SK-N-SH (cell line): ENCODE measurements at regions not wholly inside any gene's neighbourhood (a gene's known extent, or its start where the extent isn't known, plus 50 kb on each side); places are given as distances from the start of the nearest gene placed in this dataset.

ENCODE experiments used
- CTCF ChIA-PET: fragments of 300-600, 350-600 bp; formaldehyde crosslinking; extraction: SDS; loops from one replicate; lab custom pipeline; 2021; lab: Yijun Ruan, JAX
- POLR2A ChIA-PET: fragments of 350-600 bp; sonication (Branson Sonifier 250); formaldehyde crosslinking; extraction: SDS; loops from one replicate; lab custom pipeline; 2020; ENCODE audit warnings: antibody characterized with exemption, inconsistent platforms; lab: Yijun Ruan, JAX
- DNase-seq: peaks from one replicate; pipeline ENCODE4 v3.0.0; 2012
- H2AFZ ChIP-seq: fragments of 200-600 bp; sonication (generic); 2 replicates; pipeline ENCODE4 v1.8.1; 2016; ENCODE audit warnings: antibody characterized with exemption, mild to moderate bottlenecking, low read depth
- H3F3A ChIP-seq: fragments of 200-600 bp; sonication (generic); replicated peaks from 2 replicates; pipeline ENCODE3; 2016; ENCODE audit warnings: antibody characterized with exemption, mild to moderate bottlenecking; ENCODE audit not compliant: insufficient read depth
- H3K27ac ChIP-seq, 2 experiments: fragments of 200-500 bp in 1 of 2; fragments of 200-600 bp in 1 of 2; sonication (Bioruptor generic) in 1 of 2; sonication (generic), shearing (Covaris generic) in 1 of 2; 2 replicates each; pipeline versions ENCODE4 v1.5.1 to v1.6.1; 2014 to 2016; ENCODE audit warnings: low read depth in 2 of 2, inconsistent platforms in 1 of 2, low read length in 1 of 2, mild to moderate bottlenecking in 1 of 2, mixed read lengths in 1 of 2
- H3K27me3 ChIP-seq: fragments of 200-600 bp; sonication (generic), shearing (Covaris generic); 2 replicates; pipeline ENCODE4 v1.6.1; 2016; ENCODE audit warnings: mixed run types; ENCODE audit not compliant: insufficient read depth
- H3K36me3 ChIP-seq, 2 experiments: fragments of 200-500 bp in 1 of 2; fragments of 200-600 bp in 1 of 2; sonication (Bioruptor generic) in 1 of 2; sonication (generic) in 1 of 2; replicated peaks in 1 of 2; 2 replicates each; pipeline versions ENCODE3 to v1.5.1; 2014 to 2016; ENCODE audit warnings: low read length in 1 of 2, mild to moderate bottlenecking in 1 of 2; ENCODE audit not compliant: insufficient read depth in 2 of 2, control insufficient read depth in 1 of 2
- H3K4me1 ChIP-seq, 2 experiments: fragments of 200-500 bp in 1 of 2; fragments of 200-600 bp in 1 of 2; sonication (Bioruptor generic) in 1 of 2; sonication (generic), shearing (Covaris generic) in 1 of 2; 2 replicates each; pipeline versions ENCODE4 v1.5.1 to v1.6.1; 2014 to 2016; ENCODE audit warnings: low read depth in 1 of 2, low read length in 1 of 2, mixed run types in 1 of 2; ENCODE audit not compliant: insufficient read depth in 2 of 2, control insufficient read depth in 1 of 2
- H3K4me2 ChIP-seq: fragments of 200-600 bp; sonication (generic), shearing (Covaris generic); 2 replicates; pipeline ENCODE4 v1.6.1; 2017; ENCODE audit warnings: mixed run types
- H3K4me3 ChIP-seq, 2 experiments: fragments of 200-500 bp in 1 of 2; fragments of 200-600 bp in 1 of 2; sonication (Bioruptor generic) in 1 of 2; sonication (generic), shearing (Covaris generic) in 1 of 2; 2 replicates each; pipeline versions ENCODE4 v1.5.1 to v1.8.1; 2014 to 2016; ENCODE audit warnings: low read depth in 2 of 2, inconsistent platforms in 1 of 2, low read length in 1 of 2, mild to moderate bottlenecking in 1 of 2, mixed read lengths in 1 of 2, moderate library complexity in 1 of 2
- H3K79me2 ChIP-seq: fragments of 200-600 bp; sonication (generic); 2 replicates; pipeline ENCODE4 v1.8.1; 2017; ENCODE audit warnings: mild to moderate bottlenecking; ENCODE audit not compliant: insufficient read depth
- H3K9ac ChIP-seq: fragments of 200-600 bp; sonication (generic); 2 replicates; pipeline ENCODE4 v1.6.1; 2017; ENCODE audit warnings: mixed run types
- H3K9me2 ChIP-seq: fragments of 200-600 bp; sonication (generic); 2 replicates; pipeline ENCODE4 v1.6.1; 2017; ENCODE audit warnings: mixed run types
- H3K9me3 ChIP-seq: fragments of 200-600 bp; sonication (generic); 2 replicates; pipeline ENCODE4 v1.6.1; 2017; ENCODE audit warnings: mixed run types, mild to moderate bottlenecking, moderate library complexity
- H4K20me1 ChIP-seq: fragments of 200-600 bp; sonication (generic); 2 replicates; pipeline ENCODE4 v1.6.1; 2017; ENCODE audit warnings: mild to moderate bottlenecking, mixed run types; ENCODE audit not compliant: insufficient read depth
- ELF1 ChIP-seq: IDR thresholded peaks from 2 replicates; pipeline ENCODE4 v1.4.0; 2012
- FOXJ3 ChIP-seq: sonication (generic); formaldehyde crosslinking; IDR thresholded peaks from 2 replicates; pipeline ENCODE4 v1.5.1; 2020; ENCODE audit warnings: mild to moderate bottlenecking, missing genetic modification reagents
- FOXM1 ChIP-seq: IDR thresholded peaks from 2 replicates; pipeline ENCODE4 v1.4.0; 2012; ENCODE audit warnings: low read depth, mild to moderate bottlenecking
- GATA2 ChIP-seq: sonication (generic); formaldehyde crosslinking; IDR thresholded peaks from 2 replicates; pipeline ENCODE4 v1.5.0; 2020; ENCODE audit warnings: mild to moderate bottlenecking, missing genetic modification reagents
- JUND ChIP-seq: IDR thresholded peaks from 2 replicates; pipeline ENCODE4 v1.4.0; 2012
- MXI1 ChIP-seq: IDR thresholded peaks from 2 replicates; pipeline ENCODE4 v1.6.1; 2012; ENCODE audit warnings: mild to moderate bottlenecking, low read depth, low read length, improper control_type of control experiment
- NFIC ChIP-seq: IDR thresholded peaks from 2 replicates; pipeline ENCODE4 v1.4.0; 2012; ENCODE audit warnings: borderline replicate concordance
- NRF1 ChIP-seq: IDR thresholded peaks from 2 replicates; pipeline ENCODE4 v1.6.1; 2012; ENCODE audit warnings: low read depth, mild to moderate bottlenecking, low read length
- PBX3 ChIP-seq: IDR thresholded peaks from 2 replicates; pipeline ENCODE4; 2012
- POLR2AphosphoS5 ChIP-seq: IDR thresholded peaks from 2 replicates; pipeline ENCODE4 v1.6.1; 2012; ENCODE audit warnings: low read depth, low read length
- SIN3A ChIP-seq: IDR thresholded peaks from 2 replicates; pipeline ENCODE4 v1.6.1; 2012; ENCODE audit warnings: low read depth, mild to moderate bottlenecking, low read length, moderate library complexity, borderline replicate concordance
- TAF1 ChIP-seq: IDR thresholded peaks from 2 replicates; pipeline ENCODE4 v1.6.1; 2012; ENCODE audit warnings: low read depth, mild to moderate bottlenecking, low read length, moderate library complexity, borderline replicate concordance
- TCF12 ChIP-seq: IDR thresholded peaks from 2 replicates; pipeline ENCODE4 v1.4.0; 2012
- TEAD4 ChIP-seq: IDR thresholded peaks from 2 replicates; pipeline ENCODE4 v1.4.0; 2012; ENCODE audit warnings: mild to moderate bottlenecking, borderline replicate concordance; ENCODE audit not compliant: insufficient read depth
- USF1 ChIP-seq: IDR thresholded peaks from 2 replicates; pipeline ENCODE4 v1.4.0; 2012; ENCODE audit warnings: low read depth, borderline replicate concordance
- WGBS: methylation state at CpG from one replicate; pipeline ENCODE4 v1.1.6; 2017; ENCODE audit warnings: low lambda C conversion rate; 5-methylcytosine and 5-hydroxymethylcytosine counted together
- TF ChIP-seq, protein P1 (sequence below): IDR thresholded peaks from 2 replicates; pipeline ENCODE4 v1.6.1; 2012; ENCODE audit warnings: mild to moderate bottlenecking, low read depth, low read length, moderate library complexity

DNA sequence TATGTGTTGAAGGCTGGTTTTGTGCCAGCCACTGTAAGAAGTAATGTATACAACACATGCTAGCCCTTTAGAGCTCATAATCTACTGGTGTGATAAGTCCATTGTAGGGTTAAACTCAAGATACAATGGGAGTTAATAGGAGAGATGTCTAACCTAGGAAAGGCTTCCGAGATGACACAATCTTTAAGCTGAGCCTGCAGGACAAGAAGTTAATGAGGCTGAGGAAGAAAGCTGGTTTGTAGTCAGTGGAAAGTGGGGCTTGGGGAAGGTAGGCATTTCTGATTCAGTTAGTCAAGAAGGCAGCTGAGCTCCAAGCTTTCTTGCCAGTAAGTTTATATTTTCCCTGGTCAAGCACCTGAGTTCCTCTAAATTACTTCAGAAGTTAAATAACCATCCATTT lies 83.0 kb upstream of the TGFBR2 start (continued):
- TF ChIP-seq ELF1 (no peak), PBX3 (no peak), TEAD4 (no peak), SIN3A (no peak), NRF1 (no peak), MXI1 (no peak), POLR2AphosphoS5 (no peak), JUND (no peak)

GRCh38 chr3:30524357-30525040 lies 81.9 kb upstream of the TGFBR2 start:
- no peaks in the 10 kb centered on the region for H3K36me3 ChIP-seq
- H2AFZ ChIP-seq = no peak overlapping the region
- DNase-seq = no peak
- no peaks in the 10 kb centered on the region for H3K27me3 ChIP-seq
- H3K27ac ChIP-seq = no peak overlapping the region
- TF ChIP-seq ELF1 (no peak), USF1 (no peak), JUND (no peak), TEAD4 (no peak), FOXM1 (no peak), TAF1 (no peak), FOXJ3 (no peak), POLR2AphosphoS5 (no peak), TCF12 (no peak), MXI1 (no peak), GATA2 (no peak), NFIC (no peak), NRF1 (no peak)
- TF ChIP-seq, protein P1, sequence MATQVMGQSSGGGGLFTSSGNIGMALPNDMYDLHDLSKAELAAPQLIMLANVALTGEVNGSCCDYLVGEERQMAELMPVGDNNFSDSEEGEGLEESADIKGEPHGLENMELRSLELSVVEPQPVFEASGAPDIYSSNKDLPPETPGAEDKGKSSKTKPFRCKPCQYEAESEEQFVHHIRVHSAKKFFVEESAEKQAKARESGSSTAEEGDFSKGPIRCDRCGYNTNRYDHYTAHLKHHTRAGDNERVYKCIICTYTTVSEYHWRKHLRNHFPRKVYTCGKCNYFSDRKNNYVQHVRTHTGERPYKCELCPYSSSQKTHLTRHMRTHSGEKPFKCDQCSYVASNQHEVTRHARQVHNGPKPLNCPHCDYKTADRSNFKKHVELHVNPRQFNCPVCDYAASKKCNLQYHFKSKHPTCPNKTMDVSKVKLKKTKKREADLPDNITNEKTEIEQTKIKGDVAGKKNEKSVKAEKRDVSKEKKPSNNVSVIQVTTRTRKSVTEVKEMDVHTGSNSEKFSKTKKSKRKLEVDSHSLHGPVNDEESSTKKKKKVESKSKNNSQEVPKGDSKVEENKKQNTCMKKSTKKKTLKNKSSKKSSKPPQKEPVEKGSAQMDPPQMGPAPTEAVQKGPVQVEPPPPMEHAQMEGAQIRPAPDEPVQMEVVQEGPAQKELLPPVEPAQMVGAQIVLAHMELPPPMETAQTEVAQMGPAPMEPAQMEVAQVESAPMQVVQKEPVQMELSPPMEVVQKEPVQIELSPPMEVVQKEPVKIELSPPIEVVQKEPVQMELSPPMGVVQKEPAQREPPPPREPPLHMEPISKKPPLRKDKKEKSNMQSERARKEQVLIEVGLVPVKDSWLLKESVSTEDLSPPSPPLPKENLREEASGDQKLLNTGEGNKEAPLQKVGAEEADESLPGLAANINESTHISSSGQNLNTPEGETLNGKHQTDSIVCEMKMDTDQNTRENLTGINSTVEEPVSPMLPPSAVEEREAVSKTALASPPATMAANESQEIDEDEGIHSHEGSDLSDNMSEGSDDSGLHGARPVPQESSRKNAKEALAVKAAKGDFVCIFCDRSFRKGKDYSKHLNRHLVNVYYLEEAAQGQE = no peak
- TF ChIP-seq, all 33 proteins: peak for 0
- H3K4me2 ChIP-seq = no peak overlapping the region
- H3K9ac ChIP-seq = no peak overlapping the region
- no peaks in the 10 kb centered on the region for H3K79me2 ChIP-seq
- H3F3A ChIP-seq = no peaks in the 10 kb centered on the region
- ChIA-PET POLR2A (no interaction called here), CTCF (interaction anchor here (1.3 kb wide), 1 partner anchor 8 kb away, joined by 3 read pairs; no protein-coding TSS in a partner anchor)
- H3K9me2 ChIP-seq = no peaks in the 10 kb centered on the region
- no peaks in the 10 kb centered on the region for H3K4me1 ChIP-seq
- 92% methylated on average over 4 of the region's 4 CpGs for WGBS
- H3K4me3 ChIP-seq = no peak overlapping the region
- H4K20me1 ChIP-seq = no peaks in the 10 kb centered on the region
- H3K9me3 ChIP-seq = no peaks in the 10 kb centered on the region
